ENCODE measurements at regions not wholly inside any gene's neighbourhood (a gene's known extent, or its start where the extent isn't known, plus 50 kb on each side); places are given as distances from the start of the nearest gene placed in this dataset.
"Not testable (repeated sequence)": the region's sequence is repeated elsewhere in the genome, so short reads cannot be mapped to it uniquely, and the experiment has no call there.

DNA sequence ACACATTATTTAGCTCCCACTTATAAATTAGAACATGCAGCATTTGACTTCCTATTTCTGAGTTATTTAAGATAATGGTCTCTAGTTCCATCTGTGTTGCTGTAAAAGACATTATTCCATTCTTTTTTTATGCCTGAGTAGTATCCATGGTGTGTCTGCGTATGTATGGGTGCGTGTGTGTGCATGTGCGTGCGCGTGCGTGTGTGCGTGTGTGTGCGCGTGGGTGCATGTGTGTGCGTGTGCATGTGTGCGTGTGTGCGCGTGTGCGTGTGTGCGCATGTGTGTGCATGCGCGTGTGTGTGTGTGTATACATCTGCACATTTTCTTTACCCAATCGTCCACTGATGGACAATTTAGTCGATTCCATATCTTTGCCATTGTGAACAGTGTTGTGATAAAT is 479.4 kb upstream of the TMEM132C start:
- Mint-ChIP-seq H3K4me3 (no peak overlapping the region), H3K36me3 (no peaks in the 10 kb centered on the region), H3K27ac (no peak overlapping the region), H3K9me3 (no peaks in the 10 kb centered on the region), H3K27me3 (no peaks in the 10 kb centered on the region), H3K4me1 (no peaks in the 10 kb centered on the region)

DNA sequence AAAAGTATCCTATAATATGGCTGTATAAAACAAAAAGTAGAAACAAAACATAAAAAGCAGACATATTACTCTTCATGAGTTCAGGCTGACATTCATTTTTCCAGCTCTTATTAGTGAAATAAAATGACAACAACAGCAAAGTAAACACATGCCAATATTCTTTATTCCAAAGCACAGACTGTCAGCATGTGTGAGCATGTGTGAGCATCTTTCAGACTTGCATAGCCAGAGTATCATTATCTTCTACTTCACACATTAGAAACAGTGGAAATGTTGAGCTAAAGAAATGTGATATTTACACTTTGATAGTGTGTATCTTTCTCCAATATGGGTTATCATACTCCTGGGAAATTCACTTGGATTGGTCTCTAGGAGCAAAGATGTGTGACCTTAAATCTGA is 476.6 kb upstream of the TMEM132C start:
- Mint-ChIP-seq H3K4me1 (no peaks in the 10 kb centered on the region), H3K4me3 (no peak overlapping the region), H3K36me3 (no peaks in the 10 kb centered on the region), H3K9me3 (no peaks in the 10 kb centered on the region), H3K27ac (no peak overlapping the region), H3K27me3 (no peaks in the 10 kb centered on the region)

DNA sequence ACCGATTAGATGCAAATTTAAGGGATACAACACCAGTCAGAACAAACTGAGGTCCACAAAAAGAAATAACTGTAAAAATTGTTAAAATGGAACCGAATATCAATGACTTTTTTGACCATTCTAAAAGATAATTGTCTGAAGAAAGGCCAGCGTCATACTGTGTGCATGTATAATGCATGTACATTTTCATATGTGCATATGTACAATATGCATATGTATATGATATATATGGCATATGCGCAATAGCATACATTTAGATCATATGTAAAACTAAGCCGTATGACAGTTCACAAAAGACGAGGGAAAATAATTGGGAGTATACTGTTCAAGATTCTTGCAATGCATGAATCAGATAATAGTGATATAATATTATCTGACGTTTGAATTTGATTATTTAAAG is 475.8 kb upstream of the TMEM132C start:
- H3K9me3 Mint-ChIP-seq: no peaks in the 10 kb centered on the region
- H3K4me3 Mint-ChIP-seq: no peak overlapping the region
- H3K27me3 Mint-ChIP-seq: no peaks in the 10 kb centered on the region
- H3K36me3 Mint-ChIP-seq: no peaks in the 10 kb centered on the region
- H3K27ac Mint-ChIP-seq: no peak overlapping the region
- no peaks in the 10 kb centered on the region for H3K4me1 Mint-ChIP-seq

DNA sequence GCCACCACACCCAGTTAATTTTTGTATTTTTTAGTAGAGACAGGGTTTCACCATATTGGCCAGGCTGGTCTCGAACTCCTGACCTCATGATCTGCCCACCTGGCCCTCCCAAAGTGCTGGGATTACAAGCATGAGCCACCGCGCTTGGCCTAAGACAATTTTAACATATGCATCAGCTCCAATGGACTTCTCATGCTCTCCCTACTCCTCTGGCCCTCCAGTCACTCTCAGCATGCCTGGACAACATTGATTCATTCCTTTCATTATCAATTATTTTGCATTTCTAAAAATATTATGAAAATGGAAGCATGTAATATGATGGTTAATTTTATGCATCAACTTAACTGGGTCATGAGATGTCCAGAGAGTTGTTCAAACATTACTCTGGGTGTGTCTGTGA is 469.1 kb upstream of the TMEM132C start:
- no peaks in the 10 kb centered on the region for H3K9me3 Mint-ChIP-seq
- no peaks in the 10 kb centered on the region for H3K4me1 Mint-ChIP-seq

DNA sequence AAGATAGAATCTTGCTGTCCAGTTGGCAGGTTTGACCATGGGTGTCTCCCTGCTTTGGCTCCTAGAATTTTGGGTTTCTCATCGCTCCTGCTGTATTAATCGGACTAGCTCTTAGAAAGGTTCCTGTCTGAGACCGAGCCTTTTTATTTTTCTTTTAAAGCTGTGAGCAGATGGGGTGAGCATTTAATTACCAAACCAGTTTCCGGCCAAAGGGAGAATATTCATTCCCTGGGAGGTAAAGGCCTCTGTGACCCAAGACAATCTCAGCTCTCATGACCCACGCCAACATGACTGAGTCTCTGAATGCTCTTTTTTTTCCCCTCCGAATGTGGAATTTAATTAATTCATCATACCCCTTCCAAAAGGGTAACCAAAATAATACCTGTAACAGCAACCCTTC is 464.7 kb upstream of the TMEM132C start:
- H3K9me3 Mint-ChIP-seq: no peaks in the 10 kb centered on the region
- no peaks in the 10 kb centered on the region for H3K4me1 Mint-ChIP-seq
- no peak overlapping the region for H3K4me3 Mint-ChIP-seq
- H3K27me3 Mint-ChIP-seq: no peaks in the 10 kb centered on the region
- no peak overlapping the region for H3K27ac Mint-ChIP-seq
- H3K36me3 Mint-ChIP-seq: no peaks in the 10 kb centered on the region

More for the DNA sequence above, 469.1 kb upstream of the TMEM132C start:
- H3K4me3 Mint-ChIP-seq: no peak overlapping the region
- H3K27me3 Mint-ChIP-seq: no peaks in the 10 kb centered on the region
- H3K36me3 Mint-ChIP-seq: no peaks in the 10 kb centered on the region
- no peak overlapping the region for H3K27ac Mint-ChIP-seq

DNA sequence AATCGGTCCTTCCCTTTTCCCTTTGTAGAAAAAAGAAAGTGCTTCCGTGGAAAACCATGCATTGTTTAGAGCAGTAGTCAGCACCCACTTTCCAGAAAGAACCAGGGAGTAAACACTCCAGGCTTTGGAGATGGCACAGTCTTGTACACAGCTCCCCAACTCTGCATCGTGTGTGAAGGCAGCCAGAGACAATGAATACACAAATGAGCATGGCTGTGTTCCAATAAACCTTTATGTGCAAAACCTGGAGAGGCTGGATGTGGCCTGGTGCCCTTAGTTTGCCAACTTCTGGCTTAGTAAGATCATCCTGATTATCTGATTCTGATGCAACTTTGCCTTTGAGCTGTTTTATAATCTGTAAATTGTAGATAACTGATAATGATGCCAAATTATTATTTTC is 463.4 kb upstream of the TMEM132C start:
- no peak overlapping the region for H3K27ac Mint-ChIP-seq
- H3K4me1 Mint-ChIP-seq: no peaks in the 10 kb centered on the region
- no peaks in the 10 kb centered on the region for H3K36me3 Mint-ChIP-seq
- H3K27me3 Mint-ChIP-seq: no peaks in the 10 kb centered on the region
- no peaks in the 10 kb centered on the region for H3K9me3 Mint-ChIP-seq
- no peak overlapping the region for H3K4me3 Mint-ChIP-seq

DNA sequence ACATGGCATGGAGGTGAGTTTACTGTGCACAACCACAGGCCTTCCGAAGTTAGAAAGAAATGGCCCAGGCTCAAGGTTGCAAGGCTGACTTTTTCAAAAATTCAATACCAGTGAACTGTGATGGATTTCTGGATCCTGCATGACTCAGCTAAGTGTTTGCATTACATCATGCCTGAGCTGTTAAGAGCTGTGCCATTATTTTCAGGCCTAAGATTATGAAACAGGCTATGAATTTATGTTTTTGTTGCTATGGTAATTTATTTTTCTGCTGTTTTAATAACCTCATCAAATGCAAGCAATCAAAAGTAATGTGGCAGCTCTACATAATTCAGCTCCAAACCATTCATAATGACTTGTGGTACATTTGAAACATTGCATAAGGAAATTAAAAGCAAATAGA is 457.7 kb upstream of the TMEM132C start:
- no peak overlapping the region for H3K4me3 Mint-ChIP-seq
- H3K27me3 Mint-ChIP-seq: no peaks in the 10 kb centered on the region
- no peaks in the 10 kb centered on the region for H3K9me3 Mint-ChIP-seq
- H3K36me3 Mint-ChIP-seq: no peaks in the 10 kb centered on the region
- H3K4me1 Mint-ChIP-seq: no peaks in the 10 kb centered on the region
- H3K27ac Mint-ChIP-seq: no peak overlapping the region

DNA sequence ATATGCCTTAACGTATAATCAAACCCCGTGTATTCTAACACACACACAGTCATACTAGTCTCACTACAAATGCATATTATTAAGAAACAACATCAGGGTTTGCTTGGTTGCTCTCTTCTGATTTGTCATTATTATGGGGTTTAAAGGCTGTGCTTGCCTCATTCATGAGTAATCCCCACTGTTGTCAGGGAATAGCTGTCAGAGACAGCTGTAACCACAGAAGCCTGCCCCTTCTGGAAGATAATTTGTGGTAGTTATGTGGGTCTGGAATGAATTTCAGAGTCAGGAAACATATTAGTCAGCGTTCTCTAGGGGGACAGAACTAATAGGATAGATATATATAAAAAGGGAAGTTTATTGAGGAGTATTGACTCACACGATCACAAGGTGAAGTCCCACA is 456.9 kb upstream of the TMEM132C start:
- no peaks in the 10 kb centered on the region for H3K36me3 Mint-ChIP-seq
- no peak overlapping the region for H3K27ac Mint-ChIP-seq
- H3K9me3 Mint-ChIP-seq: peaks cover 7% of the 10 kb centered on the region
- no peak overlapping the region for H3K4me3 Mint-ChIP-seq
- no peaks in the 10 kb centered on the region for H3K4me1 Mint-ChIP-seq
- no peaks in the 10 kb centered on the region for H3K27me3 Mint-ChIP-seq

DNA sequence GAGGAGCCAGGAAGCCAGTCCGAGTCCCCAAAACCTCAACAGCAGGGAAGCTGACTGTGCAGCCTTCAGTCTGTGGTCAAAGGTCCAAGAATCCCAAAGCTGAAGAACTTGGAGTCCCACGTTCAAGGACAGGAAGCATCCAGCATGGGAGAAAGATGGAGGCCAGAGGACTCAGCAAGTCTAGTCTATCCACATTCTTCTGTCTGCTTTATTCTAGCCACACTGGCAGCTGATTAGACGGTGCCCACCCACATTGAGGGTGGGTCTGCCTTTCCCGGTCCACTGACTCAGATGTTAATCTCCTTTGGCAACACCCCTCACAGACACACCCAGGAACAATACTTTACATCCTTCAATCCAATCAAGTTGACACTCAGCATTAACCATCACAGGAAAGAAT is 456.5 kb upstream of the TMEM132C start:
- H3K9me3 Mint-ChIP-seq, H3K4me3 Mint-ChIP-seq, H3K27ac Mint-ChIP-seq: not testable (repeated sequence)

DNA sequence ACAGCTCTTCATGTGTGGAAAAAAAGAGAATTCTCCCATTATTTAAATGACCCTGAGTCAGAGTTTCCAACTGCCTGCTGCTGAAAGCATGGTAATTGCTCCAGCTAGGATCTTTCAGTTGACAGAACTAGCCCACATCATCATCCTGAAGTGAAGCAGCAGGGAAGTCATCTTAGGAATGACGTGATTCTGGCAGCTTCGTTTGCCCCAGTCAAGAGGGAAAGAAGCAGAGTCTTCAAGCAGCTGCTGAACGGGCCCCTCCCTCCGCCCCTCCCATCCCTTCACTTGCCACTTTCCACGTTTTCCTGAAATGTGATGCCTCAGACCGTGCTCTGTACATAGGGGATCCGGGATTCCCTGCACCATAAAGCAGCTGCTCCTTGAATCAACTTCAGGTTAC is 455.0 kb upstream of the TMEM132C start:
- H3K36me3 Mint-ChIP-seq: no peaks in the 10 kb centered on the region
- H3K27ac Mint-ChIP-seq: no peak overlapping the region
- no peaks in the 10 kb centered on the region for H3K27me3 Mint-ChIP-seq
- no peaks in the 10 kb centered on the region for H3K4me1 Mint-ChIP-seq
- peaks cover 7% of the 10 kb centered on the region for H3K9me3 Mint-ChIP-seq
- H3K4me3 Mint-ChIP-seq: no peak overlapping the region

More for the DNA sequence above, 456.5 kb upstream of the TMEM132C start:
- not testable (repeated sequence) for H3K4me1 Mint-ChIP-seq, H3K36me3 Mint-ChIP-seq, H3K27me3 Mint-ChIP-seq

DNA sequence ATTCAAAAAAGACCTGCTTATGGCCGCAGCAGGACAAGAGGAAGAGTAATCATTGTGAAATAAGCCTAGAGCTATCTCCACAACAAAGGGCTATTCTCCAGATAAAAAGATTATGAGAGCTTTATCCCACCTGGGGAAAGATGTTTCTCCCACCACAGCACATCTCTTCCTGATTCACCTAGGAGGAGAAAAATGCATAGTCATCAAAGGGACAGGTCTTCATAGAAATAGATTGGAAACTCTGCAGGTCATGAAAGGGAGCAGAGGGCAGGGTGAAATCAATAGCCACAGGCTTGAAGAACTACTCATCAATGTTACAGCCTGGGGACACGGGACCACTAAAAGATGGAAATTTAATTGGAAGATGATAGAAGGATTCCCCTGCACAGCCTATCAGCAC is 453.8 kb upstream of the TMEM132C start:
- Mint-ChIP-seq H3K4me1 (no peaks in the 10 kb centered on the region), H3K36me3 (no peaks in the 10 kb centered on the region), H3K27ac (no peak overlapping the region), H3K4me3 (no peak overlapping the region), H3K27me3 (no peaks in the 10 kb centered on the region), H3K9me3 (peaks cover 7% of the 10 kb centered on the region)

DNA sequence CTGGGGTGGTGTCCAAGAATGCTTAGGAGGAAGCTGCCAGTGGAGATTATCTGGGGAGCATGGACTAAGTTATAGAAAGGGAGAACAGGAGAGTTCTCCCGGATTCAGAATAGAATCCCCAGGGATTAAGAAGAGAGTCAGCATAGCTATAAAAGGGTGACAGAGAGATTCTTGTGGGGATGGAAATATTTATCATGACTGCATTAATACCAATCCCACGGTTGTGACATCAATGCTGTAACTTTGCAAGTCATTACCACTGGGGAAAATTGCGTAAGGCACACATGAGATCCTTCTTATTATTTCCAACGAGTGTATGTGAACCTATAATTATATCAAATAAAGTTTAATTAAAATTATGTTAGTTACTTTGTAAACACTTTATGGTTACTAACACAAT is 447.9 kb upstream of the TMEM132C start:
- Mint-ChIP-seq H3K4me3 (no peak overlapping the region), H3K36me3 (no peaks in the 10 kb centered on the region), H3K27me3 (no peaks in the 10 kb centered on the region), H3K4me1 (no peaks in the 10 kb centered on the region), H3K27ac (no peak overlapping the region), H3K9me3 (peaks cover 11% of the 10 kb centered on the region)

DNA sequence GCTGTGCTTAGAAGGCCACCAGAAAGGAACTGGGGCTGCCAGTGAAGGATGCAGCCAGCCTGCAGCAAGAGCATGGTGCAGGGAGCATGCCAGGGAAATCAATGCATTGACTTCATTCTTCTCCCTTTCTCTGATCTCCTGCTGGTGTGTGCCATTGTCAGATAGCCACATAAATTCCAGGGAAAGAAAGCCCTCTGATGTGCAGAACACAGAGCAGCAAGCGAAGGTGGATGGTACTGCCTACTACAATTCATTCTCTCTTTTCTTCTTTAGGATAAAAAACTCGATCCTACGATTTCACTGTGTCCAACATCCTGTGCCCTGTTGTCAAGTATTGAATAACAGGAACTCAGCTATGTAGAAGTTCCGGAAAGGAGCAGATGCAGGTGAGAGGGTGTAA is 446.7 kb upstream of the TMEM132C start:
- Mint-ChIP-seq H3K4me3 (no peak overlapping the region), H3K4me1 (no peaks in the 10 kb centered on the region), H3K9me3 (peaks cover 4% of the 10 kb centered on the region), H3K27me3 (no peaks in the 10 kb centered on the region), H3K36me3 (no peaks in the 10 kb centered on the region), H3K27ac (no peak overlapping the region)

DNA sequence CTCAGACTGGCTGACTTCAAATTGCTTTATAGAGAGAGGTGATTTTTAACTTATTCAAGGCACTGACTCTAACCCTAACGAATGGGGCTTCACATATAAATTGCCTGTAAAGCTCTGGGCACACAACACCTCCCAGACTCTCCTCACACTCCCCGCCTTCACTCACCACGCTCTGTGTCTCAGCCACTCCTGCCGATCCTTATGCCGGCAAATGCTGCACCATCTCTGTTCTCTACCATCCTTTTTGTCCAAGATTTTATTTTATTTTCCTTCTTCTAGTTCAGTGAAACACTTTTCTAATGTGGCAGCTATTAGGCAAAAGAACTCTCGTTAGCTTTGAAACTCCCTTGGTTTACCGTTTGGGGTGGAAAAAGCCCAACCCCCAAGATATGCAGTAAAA is 446.1 kb upstream of the TMEM132C start:
- Mint-ChIP-seq H3K9me3 (peaks cover 4% of the 10 kb centered on the region), H3K36me3 (no peaks in the 10 kb centered on the region), H3K27ac (no peak overlapping the region), H3K4me3 (no peak overlapping the region), H3K27me3 (no peaks in the 10 kb centered on the region), H3K4me1 (no peaks in the 10 kb centered on the region)

DNA sequence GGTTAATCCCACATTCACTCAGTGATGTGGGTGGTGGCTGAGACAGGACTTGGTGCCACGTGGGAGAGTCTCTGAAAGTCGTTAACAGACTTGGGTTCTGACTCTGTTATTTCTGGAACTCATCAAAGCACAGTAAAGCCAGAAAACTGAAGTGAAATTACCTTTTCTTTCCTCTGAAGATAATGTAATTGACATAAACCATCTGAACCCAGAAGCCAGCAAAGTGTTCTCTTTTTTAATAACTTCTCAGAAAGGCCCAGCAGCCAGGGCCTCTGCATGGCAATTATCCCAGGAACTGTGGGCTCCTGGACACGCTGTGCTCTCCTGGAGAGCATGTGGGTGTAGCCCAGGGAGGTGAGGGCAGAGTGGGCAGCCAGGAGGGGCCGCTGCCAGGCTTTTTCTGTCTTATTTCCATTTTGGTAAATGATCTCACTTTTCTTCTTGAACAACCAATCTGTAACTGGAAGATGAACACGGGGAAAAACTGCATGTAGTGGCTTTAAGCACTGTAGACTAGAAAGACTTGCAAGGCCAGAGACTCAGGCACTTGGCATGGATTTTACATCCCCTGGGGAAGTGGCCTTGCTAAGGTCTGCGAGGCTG is 444.1 kb upstream of the TMEM132C start:
- H3K4me3 Mint-ChIP-seq: no peak overlapping the region
- H3K36me3 Mint-ChIP-seq: no peaks in the 10 kb centered on the region
- H3K27ac Mint-ChIP-seq: no peak overlapping the region
- no peaks in the 10 kb centered on the region for H3K4me1 Mint-ChIP-seq
- peaks cover 4% of the 10 kb centered on the region for H3K9me3 Mint-ChIP-seq
- no peaks in the 10 kb centered on the region for H3K27me3 Mint-ChIP-seq

DNA sequence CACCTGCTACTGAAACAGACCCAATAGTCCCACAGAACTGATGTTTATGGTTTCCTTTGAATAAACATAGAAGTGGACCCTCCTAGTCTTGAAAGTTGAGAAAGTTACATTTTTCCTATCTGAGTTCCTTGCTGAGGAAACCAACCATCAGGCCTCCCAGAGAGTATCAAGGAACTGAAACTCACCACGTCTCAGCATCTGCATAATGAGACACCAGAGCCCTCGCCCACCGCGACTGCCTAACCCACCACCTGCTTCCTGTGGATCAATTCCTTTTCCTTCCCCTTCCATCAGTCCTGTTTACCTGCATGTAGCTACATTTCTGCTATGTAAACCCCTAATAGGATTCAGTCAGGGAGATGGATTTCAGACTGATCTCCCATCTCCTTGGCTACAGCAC is 443.2 kb upstream of the TMEM132C start:
- Mint-ChIP-seq H3K4me1 (no peaks in the 10 kb centered on the region), H3K4me3 (no peak overlapping the region), H3K27ac (no peak overlapping the region), H3K27me3 (no peaks in the 10 kb centered on the region), H3K9me3 (peaks cover 4% of the 10 kb centered on the region), H3K36me3 (no peaks in the 10 kb centered on the region)

DNA sequence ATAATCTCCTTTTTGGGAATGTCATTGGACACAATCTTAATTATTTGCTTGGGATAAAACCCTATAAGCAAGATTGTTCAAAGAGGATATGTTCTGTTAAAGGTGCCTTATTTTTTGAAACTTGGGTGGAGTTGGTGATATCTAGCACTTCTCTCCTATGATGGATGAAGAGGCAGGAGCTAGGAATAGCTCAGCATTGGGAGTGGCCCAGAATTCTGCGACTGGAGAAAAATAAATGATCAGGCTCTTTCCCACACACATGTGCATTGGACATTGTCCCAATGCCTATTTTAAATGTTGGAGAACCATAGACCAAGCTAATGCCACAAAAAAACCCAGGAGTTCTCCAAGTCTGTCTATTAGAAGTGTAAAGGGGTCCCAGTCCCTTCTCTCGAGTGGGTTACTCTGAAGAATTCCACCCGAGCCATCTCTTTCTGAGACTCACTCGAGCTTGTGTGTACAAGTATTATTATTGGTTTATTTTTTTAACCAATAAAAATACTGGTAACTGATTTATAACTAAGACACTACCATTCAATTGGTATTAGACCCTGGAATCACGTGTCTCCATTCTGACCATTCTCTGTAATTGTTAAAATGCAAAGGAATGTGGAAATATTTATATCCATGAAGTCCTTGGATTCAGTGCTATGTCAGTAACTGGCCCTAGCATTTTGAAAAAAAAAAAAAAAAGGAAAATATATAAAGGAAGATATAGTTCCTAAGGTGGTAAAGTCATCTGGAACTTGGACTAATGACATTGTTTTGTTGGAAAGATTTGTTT is 437.5 kb upstream of the TMEM132C start:
- Mint-ChIP-seq H3K27me3 (no peaks in the 10 kb centered on the region), H3K9me3 (peaks cover 5% of the 10 kb centered on the region), H3K4me1 (no peaks in the 10 kb centered on the region), H3K36me3 (no peaks in the 10 kb centered on the region), H3K27ac (no peak overlapping the region), H3K4me3 (no peak overlapping the region)
